CD4-positive, alpha-beta T cell treated with Interleukin-21 for 1 hour (primary cell): ENCODE measurements at regions not wholly inside any gene's neighbourhood (a gene's known extent, or its start where the extent isn't known, plus 50 kb on each side); places are given as distances from the start of the nearest gene placed in this dataset.
"Not testable (repeated sequence)": the region's sequence is repeated elsewhere in the genome, so short reads cannot be mapped to it uniquely, and the experiment has no call there.

Source experiments
- DNase-seq: peaks from one replicate; pipeline ENCODE4 v3.0.0-alpha.2; 2020

- DNase-seq = no peak
Observed at GRCh38 chr5:125052584-125052983, 306.1 kb upstream of the ZNF608 start.

DNA sequence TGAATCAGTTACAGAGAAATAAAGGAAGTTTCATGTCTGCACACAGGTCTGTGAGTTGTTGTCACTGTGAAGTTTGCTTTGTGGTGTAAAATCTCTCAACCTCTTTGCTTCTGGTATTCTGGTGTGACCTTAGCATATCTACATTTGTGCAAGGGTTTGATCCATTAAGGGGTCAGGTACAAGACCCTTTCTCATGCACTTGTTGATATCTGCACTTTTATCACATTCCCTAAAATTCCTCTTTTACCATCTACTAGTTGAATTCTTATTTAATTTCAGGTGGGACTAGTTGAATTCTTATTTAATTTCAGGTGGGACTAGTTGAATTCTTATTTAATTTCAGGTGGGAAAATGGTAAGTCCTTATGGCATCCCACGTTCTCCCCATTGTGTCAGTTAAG lies 306.7 kb upstream of the ZNF608 start:
- DNase-seq = no peak

- DNase-seq = no peak
Observed at GRCh38 chr5:125054146-125054545, 307.7 kb upstream of the ZNF608 start.

GRCh38 chr5:125056671-125057485 lies 310.4 kb upstream of the ZNF608 start:
- DNase-seq = no peak

GRCh38 chr5:125057912-125058826 lies 311.7 kb upstream of the ZNF608 start:
- no peak for DNase-seq

DNA sequence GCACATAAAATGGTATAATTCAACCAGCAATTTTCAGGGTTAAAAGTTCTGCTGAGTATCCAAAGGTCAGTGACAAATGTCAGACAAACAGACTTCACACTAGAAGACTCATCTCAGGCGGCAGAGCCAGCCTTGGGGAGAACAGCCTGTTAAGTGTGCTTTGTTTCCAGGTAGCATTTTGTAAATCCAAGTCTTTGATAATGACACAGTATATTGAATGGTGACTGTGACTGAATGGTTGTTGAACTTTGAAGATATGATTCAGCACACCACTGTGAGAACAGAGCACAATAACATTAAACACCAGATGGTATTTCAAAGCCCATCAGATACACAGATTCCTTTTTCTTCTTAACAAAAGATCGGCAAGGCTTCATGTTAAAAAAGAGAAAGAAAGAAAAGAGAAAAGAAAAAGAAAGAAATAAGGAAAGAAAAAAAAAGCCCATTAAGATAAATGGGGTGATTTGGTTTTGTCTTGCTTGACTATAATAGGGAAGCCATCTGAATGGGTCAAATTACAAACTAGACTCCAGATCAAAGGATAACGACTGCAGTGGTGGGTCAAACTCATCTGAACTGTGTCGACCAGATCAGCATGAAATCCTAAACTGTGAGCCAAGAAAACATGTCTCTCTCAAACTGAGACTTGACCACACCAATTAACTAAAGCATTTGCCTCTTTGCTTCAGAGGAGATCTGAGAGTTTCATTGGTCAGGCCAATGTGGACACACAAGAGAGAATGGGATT lies 313.0 kb upstream of the ZNF608 start:
- DNase-seq = no peak

DNA sequence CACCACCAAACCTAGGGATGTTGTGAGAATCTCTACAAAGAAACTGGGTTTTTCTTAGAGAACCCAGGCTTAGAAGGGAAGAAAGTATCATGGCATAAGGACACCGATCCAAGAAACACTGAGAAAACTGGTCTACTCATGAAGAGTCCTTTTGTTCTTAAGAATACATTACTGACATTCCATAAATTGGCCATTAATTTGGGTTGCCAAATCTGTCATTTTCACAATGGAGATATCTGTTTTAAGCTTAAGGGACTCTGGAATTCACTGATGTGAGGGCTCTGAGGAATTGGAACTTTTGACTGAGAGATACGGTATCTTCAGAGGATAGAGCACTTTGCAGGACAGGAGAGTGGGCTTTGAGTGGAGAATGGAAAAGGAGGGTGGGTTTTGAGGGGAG lies 315.3 kb upstream of the ZNF608 start:
- DNase-seq = no peak

- no peak for DNase-seq
Observed at GRCh38 chr5:125064621-125065438, 318.4 kb upstream of the ZNF608 start.

GRCh38 chr5:125065741-125066140 lies 319.3 kb upstream of the ZNF608 start:
- no peak for DNase-seq

DNA sequence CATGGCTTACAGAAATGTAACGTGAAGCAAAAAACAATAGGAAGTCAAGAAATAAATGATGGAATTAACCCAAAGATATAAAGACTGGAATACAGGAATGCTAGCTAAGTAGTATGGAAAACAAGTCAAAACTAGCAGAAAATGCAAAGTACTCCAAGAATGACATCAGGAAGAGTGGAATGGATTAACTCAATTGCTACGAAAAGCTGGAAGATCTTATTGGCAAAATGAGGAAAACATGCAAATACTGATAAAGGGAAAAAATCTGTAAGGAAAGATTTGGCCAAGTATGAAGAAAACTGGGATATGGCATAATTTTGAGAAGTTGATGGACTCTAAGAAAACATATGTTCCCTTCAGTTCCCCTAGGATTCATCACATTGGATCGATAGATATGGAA lies 324.5 kb upstream of the ZNF608 start:
- DNase-seq = no peak

DNA sequence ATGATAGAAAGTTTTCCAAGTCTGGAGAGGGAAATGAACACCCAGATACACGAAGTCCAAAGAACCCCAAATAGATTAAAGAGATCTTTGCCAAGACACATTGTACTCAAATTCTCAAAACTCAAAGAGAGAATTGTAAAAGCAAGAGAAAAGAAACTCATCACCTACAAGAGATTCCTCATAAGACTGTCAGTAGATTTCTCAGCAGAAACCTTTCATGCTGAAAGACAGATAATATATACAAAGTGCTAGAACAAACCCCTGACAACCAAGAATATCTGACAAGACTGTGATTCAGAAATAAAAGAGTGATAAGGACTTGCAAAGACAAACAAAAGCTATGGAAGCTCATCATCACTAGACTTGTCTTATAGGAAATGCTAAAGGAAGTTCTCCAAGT lies 326.7 kb upstream of the ZNF608 start:
- no peak for DNase-seq

GRCh38 chr5:125075567-125075966 lies 329.1 kb upstream of the ZNF608 start:
- DNase-seq = no peak

DNA sequence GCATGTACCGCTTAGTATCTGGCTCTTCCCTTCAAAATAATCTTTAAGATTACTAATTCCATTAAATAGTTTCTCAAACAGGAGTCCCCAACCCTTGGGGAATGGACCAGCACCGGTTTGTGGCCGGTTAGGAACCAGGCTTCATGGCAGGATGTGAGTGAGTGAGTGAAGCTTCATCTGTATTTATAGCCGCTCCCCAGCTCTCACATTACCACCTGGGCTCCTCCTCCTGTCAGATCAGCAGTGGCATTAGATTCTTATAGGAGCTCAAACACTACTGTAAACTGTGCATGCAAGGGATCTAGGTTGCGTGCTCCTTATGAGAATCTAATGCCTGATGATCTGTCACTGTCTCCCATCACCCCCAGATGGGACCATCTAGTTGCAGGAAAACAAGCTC lies 332.6 kb upstream of the ZNF608 start:
- DNase-seq = not testable (repeated sequence)

DNA sequence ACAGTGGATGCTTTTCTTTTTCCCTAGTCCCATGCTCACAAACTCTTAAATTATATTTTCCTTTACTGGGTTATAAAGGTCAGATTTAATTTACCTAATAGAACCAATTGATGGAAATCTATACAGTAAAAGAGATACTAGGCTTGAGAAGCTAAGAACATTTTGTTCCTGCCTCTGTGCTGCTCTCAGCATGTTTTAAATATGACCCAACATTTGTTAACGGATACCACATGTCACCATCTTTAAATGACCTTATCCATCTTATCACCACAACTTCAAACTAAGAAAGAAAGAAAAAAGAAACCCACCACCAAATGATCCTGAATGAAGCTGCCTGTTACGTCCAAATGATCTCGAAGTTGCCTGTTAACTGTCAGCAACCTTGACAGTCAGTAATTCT lies 334.7 kb upstream of the ZNF608 start:
- DNase-seq = no peak

DNA sequence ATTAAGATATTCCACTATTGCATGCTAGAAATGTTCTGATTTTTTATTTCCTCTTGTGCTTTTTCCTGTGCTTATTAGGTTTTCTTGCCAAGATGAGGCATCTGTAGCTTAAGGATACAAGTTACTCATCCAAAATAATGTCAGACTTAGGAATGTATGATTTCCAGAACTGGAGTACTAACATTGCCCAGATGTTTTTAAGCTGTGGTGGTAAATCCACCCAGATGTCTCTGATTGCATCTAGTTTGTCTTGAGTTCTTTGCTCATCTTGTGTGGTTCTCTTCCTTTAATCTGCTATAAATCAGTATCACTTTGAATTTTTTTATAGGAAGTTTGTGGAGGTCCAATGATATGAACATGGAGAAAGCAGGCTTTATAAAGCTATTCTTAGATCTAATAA lies 337.5 kb upstream of the ZNF608 start:
- no peak for DNase-seq

DNA sequence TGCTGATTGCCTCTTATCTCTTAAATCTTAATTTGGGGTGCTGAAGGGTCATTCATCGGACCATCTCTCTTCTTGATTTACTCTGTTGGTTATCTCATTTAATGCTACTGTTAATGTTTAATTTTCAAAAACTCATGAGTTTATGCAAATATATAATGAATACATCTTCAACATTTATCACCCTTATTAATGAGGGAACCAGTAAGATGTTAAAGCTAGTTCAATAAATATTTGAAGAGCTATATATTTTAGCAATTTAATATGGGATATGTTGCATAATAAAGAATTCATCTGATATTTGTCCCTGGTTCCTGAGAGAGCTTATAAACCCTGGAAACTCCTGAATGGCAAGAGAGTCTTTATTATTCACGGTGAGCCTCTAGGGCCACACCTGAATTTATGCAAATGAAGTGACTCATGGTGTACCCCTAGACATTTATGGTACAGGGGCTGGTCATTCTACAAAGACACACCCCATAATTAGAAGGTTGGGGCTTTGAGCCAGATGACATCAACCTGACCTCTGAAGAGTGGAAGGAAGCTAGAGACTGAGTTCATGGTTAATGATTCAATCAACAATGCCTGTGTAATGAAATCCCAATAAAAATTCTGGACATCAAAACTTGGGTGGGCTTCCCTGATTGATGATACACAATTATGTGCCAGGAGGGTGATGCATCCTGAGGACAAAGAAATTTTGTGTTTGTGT lies 339.5 kb upstream of the ZNF608 start:
- DNase-seq = no peak

GRCh38 chr5:125088522-125089105 lies 342.2 kb upstream of the ZNF608 start:
- DNase-seq = no peak

DNA sequence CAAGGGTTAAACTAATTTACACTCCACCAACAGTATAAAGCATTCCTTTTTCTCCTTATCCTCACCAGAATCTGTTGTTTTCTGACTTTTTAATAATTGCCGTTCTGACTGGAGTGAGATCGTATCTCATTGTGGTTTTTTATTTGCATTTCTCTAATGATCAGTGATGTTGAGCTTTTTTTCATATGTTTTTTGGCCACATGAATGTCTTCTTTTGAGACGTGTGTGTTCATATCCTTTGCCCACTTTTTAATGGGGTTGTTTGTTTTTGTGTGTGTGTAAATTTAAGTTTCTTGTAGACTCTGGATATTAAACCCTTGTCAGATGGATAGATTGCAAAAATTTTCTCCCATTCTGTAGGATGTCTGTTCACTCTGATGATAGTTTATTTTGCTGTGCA lies 345.7 kb upstream of the ZNF608 start:
- DNase-seq = not testable (repeated sequence)

DNA sequence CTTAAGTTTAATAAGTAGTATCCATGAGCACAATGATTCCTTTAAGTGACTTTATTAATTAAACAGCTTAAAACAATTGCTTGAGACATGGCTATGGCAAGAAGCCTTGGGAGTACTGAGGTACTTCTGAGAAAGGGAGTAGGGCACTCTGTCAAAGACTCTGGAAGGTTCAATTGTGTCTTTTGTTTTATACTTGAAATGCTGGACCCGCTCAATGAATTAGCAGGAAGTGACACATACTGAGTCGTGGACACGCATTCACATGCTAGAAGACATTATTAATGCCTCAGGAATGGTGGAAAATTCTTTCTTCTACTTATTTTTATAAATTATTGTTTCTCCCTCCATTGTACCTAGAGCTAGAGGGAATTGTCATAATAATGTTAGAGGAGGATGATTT lies 347.3 kb upstream of the ZNF608 start:
- no peak for DNase-seq

DNA sequence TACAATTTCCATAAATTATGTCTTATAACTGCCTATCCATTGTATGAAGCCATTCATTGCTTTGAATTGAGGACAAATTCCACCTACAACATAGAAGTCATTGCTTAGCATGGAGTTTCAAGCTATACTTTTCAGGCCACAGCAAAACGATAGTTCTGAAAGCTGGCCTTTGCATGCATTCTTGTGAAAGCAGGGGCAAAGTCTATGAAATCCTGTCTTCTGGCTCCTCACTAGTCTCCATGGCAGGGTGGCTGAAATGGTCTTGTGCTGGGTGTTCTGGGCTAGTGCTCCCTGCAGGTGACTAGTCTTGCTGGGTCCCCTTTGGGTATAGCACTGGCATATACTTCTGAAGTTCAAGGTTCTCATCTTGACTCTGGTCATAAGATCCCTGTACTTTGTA lies 353.9 kb upstream of the ZNF608 start:
- no peak for DNase-seq

GRCh38 chr5:125100951-125101350 lies 354.5 kb upstream of the ZNF608 start:
- no peak for DNase-seq
